A673 (cell line): ENCODE measurements at regions not wholly inside any gene's neighbourhood (a gene's known extent, or its start where the extent isn't known, plus 50 kb on each side); places are given as distances from the start of the nearest gene placed in this dataset.

Source experiments
- CTCF ChIP-seq: fragments of 300-800, 200-600 bp; sonication (generic); conservative IDR thresholded peaks from 2 replicates; pipeline ENCODE4 v1.5.1; 2017; ENCODE audit warnings: low read depth, mild to moderate bottlenecking, antibody characterized with exemption, low read length, moderate library complexity, mixed read lengths
- EZH2 ChIP-seq: fragments of 200-600 bp; sonication (generic); IDR thresholded peaks from 2 replicates; pipeline ENCODE4 v1.6.1; 2017; ENCODE audit warnings: borderline replicate concordance, low read depth, mild to moderate bottlenecking, mixed read lengths, antibody characterized with exemption, low read length; ENCODE audit not compliant: poor library complexity, severe bottlenecking

- TF ChIP-seq CTCF (no peak), EZH2 (no peak)
Measured at GRCh38 chr3:118791246-118791645, 243.4 kb downstream of the IGSF11 start.
